T-helper 22 cell (primary cell): ENCODE measurements at regions not wholly inside any gene's neighbourhood (a gene's known extent, or its start where the extent isn't known, plus 50 kb on each side); places are given as distances from the start of the nearest gene placed in this dataset.

ENCODE experiments used
- DNase-seq: peaks from one replicate; pipeline ENCODE4 v3.0.0-alpha.2; 2020; ENCODE audit warnings: low read depth

GRCh38 chr2:126748188-126748760, 92.3 kb downstream of the GYPC start:
- DNase-seq: no peak

DNA sequence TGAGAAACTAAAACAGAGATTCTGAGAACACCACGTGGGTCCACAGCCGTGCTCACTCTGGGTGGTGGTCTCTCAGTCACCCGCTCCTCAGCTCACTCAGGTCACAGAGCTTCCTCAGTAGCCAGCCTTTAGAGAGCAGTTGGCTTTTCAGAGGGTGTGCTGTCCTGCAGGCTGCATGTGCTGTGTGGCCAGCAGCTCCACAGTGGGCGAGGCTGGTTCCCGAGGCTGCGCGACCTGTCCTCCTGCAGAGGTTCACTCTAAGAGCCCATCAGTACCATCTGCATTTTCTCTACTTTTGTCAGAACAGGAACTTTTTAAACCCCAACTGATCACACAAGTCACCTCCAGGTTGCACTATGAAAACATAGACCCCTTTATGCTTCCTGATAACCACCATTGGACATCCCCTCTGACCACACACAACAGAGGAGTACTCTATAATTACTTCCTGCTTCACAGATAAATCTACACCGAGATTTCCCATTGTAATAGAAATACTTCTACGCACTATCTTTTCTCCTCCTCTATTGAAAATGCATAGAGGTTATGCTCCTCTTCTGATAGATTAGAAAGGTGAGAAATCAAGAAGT, 93.1 kb downstream of the GYPC start:
- no peak for DNase-seq

DNA sequence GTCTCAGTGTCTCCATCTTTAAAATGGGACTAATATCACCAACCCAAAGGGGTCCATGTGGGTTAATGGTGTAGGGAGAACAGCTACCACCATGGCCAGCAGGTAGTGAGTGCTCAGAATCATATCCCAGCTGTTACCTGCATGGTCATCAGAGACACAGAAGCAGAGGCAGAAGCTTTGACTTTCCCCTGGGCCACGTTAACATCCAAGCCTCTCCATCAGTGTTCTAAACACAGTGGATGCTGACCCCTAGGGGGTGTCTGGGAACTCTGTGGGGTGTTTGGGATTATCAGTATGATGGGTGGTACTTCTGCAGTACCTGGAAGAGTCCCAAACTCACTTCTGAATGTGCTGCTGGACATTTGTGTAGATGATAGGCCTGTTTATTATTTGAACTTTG, 93.6 kb downstream of the GYPC start:
- no peak for DNase-seq

DNA sequence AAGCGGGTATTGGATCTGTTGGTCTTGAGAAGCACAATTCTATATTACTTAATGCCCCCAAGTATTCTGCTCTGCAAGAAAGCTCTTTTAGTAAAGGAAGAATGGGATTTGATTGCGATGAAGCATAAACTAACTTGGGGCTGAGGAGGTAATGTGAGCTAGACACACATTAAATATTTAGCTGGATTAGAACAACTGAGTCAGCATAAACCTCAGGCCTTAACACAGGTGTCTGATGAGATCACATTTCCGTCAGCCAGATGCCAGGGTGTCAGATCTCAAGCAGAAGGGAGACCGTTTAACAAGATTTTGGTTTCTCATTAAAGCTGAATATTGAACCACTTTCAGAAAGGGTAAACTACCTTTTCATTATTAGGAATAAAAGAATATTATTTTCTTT, 94.5 kb downstream of the GYPC start:
- no peak for DNase-seq

DNA sequence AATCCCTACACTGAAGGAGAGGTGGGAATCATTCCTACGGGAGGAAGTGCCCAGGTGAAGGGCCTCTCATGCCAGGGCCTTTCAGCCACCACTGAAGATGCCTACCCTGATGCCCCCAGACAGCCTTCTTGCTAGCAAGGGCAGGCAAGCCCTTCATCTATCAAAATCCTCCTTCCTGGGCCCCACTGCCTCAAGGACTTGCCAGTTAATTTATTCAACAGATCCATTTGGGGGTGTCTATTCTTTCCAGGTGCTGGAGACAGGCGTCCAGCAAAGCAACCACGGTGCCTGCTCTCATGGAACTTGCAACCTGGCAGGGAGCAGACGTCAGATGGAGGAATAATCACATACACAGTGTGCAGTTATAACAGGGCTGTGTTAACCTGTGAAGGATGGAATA, 95.5 kb downstream of the GYPC start:
- DNase-seq: no peak

- no peak for DNase-seq
Observed at GRCh38 chr2:126752876-126753275, 96.9 kb downstream of the GYPC start.

- no peak for DNase-seq
Observed at GRCh38 chr2:126753501-126754212, 97.7 kb downstream of the GYPC start.

GRCh38 chr2:126754240-126755004, 98.5 kb downstream of the GYPC start:
- DNase-seq: no peak

DNA sequence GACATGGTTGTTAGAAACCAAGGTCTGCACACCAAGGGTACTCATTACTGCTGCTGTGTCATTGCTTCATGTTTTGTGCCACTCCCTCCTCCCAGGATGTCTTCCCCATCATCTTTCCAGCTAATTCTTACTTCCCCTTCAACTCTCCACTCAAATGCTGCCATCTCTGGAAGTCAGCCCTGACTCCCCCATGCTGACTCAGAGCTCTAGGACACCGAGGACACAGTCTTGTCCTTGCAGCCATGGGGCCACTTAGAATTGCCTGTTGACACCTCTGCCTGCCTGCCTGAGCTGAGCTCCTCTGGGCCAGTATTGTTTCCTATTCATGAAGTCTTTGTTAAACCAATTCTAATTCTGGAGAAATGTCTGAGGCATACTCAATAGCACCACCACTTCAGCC, 100.2 kb downstream of the GYPC start:
- no peak for DNase-seq

DNA sequence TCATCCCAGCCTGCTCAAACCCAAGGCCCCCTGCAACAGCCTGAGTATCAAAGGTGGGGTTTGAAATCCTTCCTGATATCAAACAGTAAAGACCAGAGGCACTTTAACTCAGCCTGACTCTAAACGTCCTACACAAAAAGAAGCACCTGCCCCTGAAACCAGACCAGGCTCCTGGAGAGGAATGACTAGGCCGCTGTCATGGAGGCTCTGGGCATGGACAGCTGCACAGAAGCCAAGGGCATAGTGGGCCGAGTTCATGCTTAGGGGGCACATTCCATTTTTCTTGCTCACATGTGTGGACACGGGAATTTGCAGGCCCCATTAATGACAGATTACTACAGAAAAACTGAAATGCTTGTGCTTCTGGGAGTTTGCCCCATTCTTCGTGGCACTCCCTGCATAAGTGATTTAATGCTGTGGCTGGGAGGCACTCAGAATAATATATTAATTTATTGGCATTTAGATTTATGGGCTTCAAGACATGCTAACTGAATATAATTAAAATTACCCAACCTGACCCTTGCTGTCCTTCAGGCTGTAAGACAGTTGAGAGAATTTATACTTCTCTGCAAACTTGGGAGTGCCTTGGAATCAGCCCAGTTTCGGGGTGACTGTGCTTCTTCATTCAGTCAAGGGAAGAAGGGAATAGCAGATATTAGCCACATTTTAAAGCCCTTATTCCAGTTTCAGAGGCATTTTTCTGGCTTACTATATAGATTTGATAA, 105.5 kb downstream of the GYPC start:
- no peak for DNase-seq

DNA sequence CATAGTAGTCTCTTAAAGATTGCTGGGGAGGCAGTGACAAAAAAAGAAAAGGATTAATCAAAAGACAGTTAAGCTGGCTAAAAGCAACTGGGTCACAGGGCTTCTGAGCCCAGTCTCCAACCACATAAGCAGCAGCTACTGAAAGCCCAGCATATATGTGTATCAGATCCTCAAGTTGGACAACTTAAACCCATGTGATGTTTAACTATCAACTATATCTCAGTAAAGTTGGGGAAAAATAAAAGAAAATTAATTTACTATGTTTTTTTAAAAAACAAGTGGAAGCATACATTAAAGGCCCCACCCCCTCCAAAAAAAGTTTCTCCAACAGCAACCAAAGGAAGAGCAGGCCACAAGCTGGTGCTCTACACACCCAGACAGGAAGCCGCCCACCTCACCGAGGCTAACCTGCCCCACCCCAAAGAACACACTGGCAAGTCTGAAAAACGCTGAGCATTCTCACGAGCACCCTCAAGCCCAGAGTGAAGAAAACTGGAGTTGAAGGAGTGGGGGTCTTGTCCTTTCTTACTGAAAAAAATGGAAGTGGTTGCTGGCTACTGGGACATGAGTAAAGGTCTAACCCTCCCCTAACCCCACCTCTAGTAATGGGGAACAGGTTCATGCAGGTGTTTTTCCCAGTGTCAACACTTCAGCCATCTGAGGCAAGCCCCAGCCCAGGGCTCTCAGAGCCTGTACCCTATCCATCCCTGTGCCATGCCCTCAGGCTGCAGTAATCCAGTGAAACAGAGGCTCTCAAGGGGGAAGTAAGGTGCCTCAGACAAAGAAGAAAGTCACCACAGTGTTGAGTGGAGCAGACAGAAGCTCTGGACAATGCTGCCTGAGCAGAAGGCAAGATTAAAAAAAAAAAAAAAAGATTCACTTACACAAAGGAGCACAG, 106.3 kb downstream of the GYPC start:
- DNase-seq: peak; percentile 14

GRCh38 chr2:126764686-126765265, 108.8 kb downstream of the GYPC start:
- no peak for DNase-seq

DNA sequence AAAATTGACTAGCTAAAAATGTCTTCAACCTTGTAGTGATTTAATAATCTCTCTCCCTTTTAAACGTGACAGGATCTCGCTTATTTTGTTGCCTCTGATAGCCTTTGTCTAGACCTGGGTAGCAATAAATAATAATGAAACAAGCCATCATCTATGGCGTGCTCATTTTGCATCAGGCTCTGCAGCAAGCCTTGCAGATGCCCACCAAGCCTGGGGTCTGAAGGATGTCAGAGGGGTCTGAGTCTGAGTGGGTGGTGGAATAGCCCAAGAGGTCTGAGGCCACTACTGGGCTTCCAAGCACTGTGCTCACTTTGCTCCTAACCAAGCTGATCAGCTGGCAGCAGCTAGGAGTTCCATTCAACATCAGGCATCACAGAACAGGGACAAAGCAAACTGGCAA, 109.4 kb downstream of the GYPC start:
- no peak for DNase-seq

- no peak for DNase-seq
Observed at GRCh38 chr2:126766295-126766968, 110.5 kb downstream of the GYPC start.

DNA sequence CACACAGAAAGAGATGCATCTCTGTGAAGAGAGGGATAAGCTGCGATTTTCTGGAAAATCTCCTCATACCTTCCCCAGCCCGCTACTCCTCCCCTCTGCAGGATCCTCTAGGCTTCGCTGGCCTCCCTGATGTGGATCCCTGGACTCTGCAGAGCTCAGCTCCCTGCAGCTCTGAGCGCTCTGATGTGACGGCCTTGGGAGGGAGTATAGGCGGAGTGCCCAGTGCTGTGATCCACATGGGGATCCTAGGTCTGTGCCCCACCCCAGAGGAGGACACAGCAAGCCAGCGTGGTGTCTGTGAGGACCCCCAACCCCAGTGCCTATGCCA, 111.0 kb downstream of the GYPC start:
- no peak for DNase-seq

DNA sequence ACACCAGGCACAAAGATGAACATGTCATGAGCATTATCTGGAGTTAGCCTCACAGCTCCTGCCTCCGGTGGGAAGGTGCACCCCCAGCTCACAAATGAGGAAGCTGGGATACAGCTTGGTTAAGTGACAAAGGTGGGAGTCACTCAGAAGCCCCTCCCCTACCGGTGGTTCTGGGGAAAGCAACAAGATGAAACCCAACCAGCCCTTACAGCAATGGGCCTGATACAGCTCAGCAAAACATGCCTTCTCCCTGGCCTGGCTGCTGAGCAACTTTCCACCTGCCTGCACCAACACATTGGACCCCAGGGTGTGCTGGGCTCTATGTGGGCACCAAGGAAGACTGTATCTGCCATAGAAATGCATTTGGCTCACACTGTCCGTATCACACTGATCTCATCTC, 113.2 kb downstream of the GYPC start:
- DNase-seq: no peak

DNA sequence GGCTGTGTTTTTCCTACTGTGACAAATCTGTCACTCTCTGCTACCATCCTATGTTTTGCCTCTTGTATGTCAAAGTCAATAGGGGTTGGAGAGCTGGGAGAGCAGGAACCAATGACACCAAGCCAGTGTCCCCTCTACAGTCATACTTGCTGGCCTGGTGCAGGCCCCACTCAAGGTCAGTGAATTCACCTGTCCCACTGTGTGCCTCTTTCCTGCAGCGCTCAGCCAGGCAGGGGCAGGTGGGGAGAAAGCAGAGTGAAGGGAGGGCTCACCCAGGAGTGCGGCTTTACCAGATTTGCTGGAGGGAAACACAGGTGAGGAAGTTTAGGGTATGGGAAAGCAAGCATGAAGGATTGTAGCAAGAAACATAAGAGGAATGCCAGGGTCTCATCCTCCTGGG, 114.5 kb downstream of the GYPC start:
- DNase-seq: no peak

GRCh38 chr2:126771094-126771493, 115.1 kb downstream of the GYPC start:
- DNase-seq: no peak

DNA sequence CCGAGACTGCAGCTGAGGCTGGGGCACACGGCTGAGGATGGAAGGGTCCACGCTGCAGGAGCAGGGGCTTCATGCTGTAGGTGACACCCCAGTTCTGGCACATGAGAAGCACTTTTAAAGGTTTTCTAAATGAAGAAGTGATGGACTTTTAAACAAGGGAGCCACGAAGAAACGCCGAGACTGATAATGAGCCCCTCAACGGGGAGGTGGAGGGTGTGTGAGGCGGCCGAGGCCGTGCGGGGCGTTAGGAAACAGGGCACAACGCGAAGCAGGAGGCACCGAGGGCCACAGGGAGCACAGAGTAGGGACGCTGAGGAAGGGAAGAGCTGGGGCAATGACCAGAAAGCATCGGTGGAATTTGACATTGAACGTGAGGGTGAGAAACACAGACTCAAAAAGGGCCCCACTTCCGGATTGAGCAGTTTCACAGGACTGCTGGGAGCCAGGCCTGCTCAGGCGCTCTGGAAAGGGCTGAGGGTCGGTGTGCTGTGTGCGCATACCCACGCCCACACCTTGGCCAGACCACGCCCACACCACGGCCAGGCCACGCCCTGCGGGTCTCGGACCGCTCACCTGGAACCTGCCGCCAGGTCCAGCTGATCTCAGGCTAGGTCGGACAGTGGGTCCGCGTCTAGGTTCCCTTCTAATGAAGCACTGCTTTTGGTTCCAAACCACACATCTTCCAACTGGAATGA, 115.7 kb downstream of the GYPC start:
- no peak for DNase-seq

DNA sequence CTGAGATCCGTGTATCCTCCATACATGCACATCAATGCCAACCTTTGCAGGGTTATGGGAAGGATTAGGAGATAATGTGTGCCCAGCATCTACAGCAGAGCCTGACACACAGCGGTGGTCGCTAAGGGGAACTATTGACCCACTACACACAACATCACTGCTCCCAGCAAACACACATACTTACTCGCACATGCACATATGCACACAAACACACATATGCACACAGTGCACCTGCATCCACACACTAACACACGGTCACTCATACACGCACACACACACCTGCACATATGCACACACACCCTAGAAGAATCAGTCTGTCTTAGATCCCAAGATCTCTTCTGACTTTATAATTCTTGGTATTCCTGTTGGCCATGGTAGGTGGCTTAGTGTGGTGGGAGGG, 118.3 kb downstream of the GYPC start:
- no peak for DNase-seq
